AG09319 (cell line): ENCODE measurements at regions not wholly inside any gene's neighbourhood (a gene's known extent, or its start where the extent isn't known, plus 50 kb on each side); places are given as distances from the start of the nearest gene placed in this dataset.

Experiments
- DNase-seq: peaks from one replicate; pipeline ENCODE4 v3.0.0-alpha.2; 2010; ENCODE audit warnings: low read depth; ENCODE audit errors: extremely low read depth
- CTCF ChIP-seq: IDR thresholded peaks from 2 replicates; pipeline ENCODE4 v1.5.1; 2011; ENCODE audit warnings: low read depth, mild to moderate bottlenecking, inconsistent platforms, low read length, moderate library complexity

- no peak for DNase-seq
- no peak for TF ChIP-seq CTCF
Measured at GRCh38 chr7:81648716-81649115, 121.1 kb downstream of the HGF start.

- no peak for TF ChIP-seq CTCF
- no peak for DNase-seq
Measured at GRCh38 chr7:81645435-81645834, 124.4 kb downstream of the HGF start.

GRCh38 chr7:81641873-81642272, 128.0 kb downstream of the HGF start:
- no peak for DNase-seq
- no peak for TF ChIP-seq CTCF

- TF ChIP-seq CTCF, result no peak
Measured at GRCh38 chr7:81638198-81638597, 131.6 kb downstream of the HGF start.

GRCh38 chr7:81637534-81637933, 132.3 kb downstream of the HGF start:
- no peak for TF ChIP-seq CTCF
- no peak for DNase-seq

More at GRCh38 chr7:81638198-81638597, 131.6 kb downstream of the HGF start:
- DNase-seq, result no peak

GRCh38 chr7:81632418-81632817, 137.4 kb downstream of the HGF start:
- TF ChIP-seq CTCF, result no peak
- no peak for DNase-seq

GRCh38 chr7:81630600-81630999, 139.2 kb downstream of the HGF start:
- no peak for DNase-seq
- TF ChIP-seq CTCF, result no peak

- DNase-seq, result no peak
- TF ChIP-seq CTCF, result no peak
Measured at GRCh38 chr7:81629702-81630101, 140.1 kb downstream of the HGF start.
